CD4-positive, alpha-beta T cell treated with Interleukin-2 at 100 ng/mL for 4 hours (primary cell): ENCODE measurements at regions not wholly inside any gene's neighbourhood (a gene's known extent, or its start where the extent isn't known, plus 50 kb on each side); places are given as distances from the start of the nearest gene placed in this dataset.
"Not testable (repeated sequence)": the region's sequence is repeated elsewhere in the genome, so short reads cannot be mapped to it uniquely, and the experiment has no call there.

Source experiments
- DNase-seq: peaks from one replicate; pipeline ENCODE4 v3.0.0-alpha.2; 2020; ENCODE audit warnings: low spot score

DNA sequence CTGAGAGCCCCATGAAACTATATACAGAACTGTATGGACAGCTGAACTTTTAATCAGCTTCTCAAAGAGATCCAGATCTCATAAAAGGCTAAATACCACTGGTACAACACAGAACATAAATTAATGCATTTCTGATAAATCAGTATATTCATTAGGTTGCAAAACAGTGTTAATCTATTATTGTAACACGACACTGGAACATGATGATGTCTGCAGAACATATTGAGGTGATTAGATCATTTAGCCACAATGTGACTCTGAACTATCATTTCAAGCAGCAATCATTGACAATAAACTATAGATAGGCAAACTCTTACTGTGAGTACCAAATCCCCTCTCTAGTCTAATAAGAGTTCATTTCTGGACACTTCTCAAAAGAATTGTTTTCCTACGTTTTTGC is 50.3 kb downstream of the GASK1B start:
- DNase-seq: no peak

- DNase-seq: no peak
Observed at GRCh38 chr4:158121161-158121579, 51.7 kb downstream of the GASK1B start.

- not testable (repeated sequence) for DNase-seq
Observed at GRCh38 chr4:158120645-158121151, 52.1 kb downstream of the GASK1B start.

GRCh38 chr4:158112611-158113010 is 60.2 kb downstream of the GASK1B start:
- DNase-seq: no peak

- DNase-seq: no peak
Observed at GRCh38 chr4:158111241-158111640, 61.6 kb downstream of the GASK1B start.

GRCh38 chr4:158102904-158103303 is 69.9 kb downstream of the GASK1B start:
- no peak for DNase-seq

DNA sequence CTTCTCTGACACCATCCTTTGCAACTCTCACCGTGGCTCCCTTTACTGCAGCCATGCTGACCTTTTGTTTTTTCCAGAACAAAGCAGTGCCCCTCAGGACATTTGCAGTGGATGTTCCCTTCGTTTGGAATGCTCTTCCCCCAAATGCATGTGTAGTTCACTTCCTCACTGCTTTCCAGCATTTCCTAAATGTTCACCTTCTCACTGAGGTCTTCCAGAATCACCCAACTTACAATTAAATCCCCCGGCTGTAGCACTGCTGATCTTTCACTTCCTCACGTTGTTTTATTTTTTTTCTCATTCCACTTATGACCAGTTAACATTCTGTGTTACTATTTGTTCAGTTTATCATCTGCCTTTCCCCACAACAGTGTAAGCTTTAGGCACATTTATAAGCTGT is 73.1 kb downstream of the GASK1B start:
- no peak for DNase-seq

GRCh38 chr4:158098802-158099201 is 74.0 kb downstream of the GASK1B start:
- DNase-seq: no peak

DNA sequence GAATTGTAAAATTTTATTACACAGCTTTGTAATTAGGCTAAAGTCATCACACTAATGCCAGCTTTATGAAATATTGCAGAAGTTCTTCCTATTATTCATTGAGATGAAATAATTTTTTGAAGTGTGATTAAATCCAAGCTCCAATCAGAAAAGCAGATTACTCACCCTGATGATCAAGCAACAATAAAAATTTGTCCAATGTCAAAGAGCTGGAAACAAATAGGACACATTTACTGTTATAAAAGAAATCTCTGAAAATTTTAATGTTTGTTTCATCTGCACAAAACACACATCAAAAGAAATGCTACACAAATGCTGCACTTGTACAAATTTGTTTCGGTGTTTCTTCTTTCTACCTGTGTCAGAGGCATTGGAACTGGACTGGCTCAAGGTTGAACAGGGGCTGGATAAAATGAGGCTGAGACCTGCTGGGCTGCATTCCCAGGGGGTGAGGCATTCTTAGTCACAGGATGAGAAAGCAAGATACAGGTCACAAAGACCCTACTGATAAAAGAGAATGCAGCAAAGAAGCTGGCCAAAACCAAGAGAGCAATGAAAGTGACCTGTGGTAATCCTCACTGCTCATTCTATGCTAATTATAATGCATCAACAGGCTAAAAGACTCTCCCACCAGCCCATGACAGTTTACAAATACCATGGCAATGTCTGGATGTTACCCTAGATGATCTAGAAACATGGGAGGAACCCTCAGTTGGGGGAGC is 78.3 kb downstream of the GASK1B start:
- no peak for DNase-seq

- no peak for DNase-seq
Observed at GRCh38 chr4:158090323-158090722, 82.5 kb downstream of the GASK1B start.

GRCh38 chr4:158089897-158090296 is 82.9 kb downstream of the GASK1B start:
- DNase-seq: not testable (repeated sequence)

- no peak for DNase-seq
Observed at GRCh38 chr4:158080354-158080753, 92.5 kb downstream of the GASK1B start.

DNA sequence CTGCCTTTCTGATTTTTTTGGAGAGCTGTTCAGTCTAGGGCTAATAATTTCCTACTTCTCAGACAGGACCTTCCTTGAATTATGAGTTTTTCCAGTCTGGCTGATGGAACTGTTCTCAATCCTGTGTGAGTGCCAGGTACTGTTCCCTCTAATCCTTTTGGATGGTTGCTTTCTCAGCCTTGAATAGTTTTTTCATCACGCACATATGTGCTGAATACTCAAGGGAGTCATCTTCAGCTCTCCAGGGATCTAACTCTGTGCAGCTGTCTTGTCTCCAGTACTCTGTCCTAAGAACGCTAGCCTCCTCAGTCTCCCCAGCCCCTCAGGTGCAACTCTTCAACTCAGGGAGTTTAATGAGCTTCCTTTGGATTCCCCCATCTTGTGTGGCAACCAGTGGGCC is 93.2 kb downstream of the GASK1B start:
- no peak for DNase-seq

- DNase-seq: no peak
Observed at GRCh38 chr4:158077835-158078234, 95.0 kb downstream of the GASK1B start.

DNA sequence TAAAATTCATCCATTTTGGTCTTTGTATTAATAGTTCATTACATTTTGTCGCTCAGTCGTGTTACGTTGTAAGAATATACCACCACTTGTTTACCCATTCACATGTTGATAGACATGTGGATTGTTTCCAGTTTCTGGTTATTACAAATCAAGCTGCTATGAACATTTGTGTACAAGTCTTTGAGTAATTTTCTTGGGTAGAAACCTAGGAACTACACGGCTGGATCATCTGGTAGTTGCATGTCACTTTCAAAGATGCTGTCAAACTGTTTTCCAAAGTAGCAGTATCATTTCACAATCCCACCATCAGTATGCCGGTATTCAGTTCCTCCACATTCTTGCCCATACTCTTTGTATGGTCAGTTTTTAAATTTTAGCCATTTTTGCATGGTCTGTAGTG is 98.0 kb downstream of the GASK1B start:
- DNase-seq: no peak

- DNase-seq: no peak
Observed at GRCh38 chr4:158071931-158072330, 100.9 kb downstream of the GASK1B start.

- no peak for DNase-seq
Observed at GRCh38 chr4:158068068-158068467, 104.8 kb downstream of the GASK1B start.

GRCh38 chr4:158067646-158068045 is 105.2 kb downstream of the GASK1B start:
- no peak for DNase-seq

GRCh38 chr4:158065603-158066002 is 107.2 kb downstream of the GASK1B start:
- DNase-seq: no peak

DNA sequence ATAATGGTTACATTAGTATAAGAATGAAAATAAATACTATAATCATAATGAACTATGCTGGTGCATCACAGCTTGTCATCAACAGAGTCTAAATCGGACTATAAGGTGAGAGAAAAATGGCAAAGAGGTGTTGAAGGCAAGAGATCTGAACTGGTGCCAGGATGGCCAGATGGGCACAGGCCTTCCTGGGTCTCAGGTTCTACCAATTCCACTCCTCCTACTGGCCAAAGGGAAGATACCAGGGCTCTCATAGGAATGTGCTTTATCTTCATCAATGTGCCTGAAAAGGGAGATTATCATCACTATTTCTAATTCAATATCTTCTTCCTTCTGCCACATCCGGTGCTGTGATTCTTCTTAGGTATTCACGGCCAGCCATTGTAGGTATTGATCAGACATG is 107.6 kb downstream of the GASK1B start:
- DNase-seq: no peak

GRCh38 chr4:158056689-158057245 is 116.1 kb downstream of the GASK1B start:
- DNase-seq: no peak

DNA sequence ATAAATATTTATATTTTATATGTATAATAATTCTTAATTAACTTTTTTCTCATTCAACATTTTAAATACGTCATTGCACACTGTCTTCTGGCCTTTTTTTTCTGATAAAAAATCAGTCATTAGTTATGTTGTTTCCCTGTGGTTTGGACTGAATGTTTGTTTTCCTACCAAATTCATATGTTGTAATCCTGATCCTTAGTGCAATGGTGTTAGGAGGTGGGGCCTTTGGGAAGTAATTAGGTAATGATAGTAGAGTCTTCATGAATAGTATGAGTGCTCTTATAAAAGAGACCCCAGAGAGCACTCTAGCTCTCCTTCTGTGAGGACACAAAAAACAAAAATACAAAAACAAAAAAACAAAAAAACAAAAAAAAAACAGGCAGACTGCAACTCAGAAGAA is 117.2 kb downstream of the GASK1B start:
- no peak for DNase-seq

- DNase-seq: no peak
Observed at GRCh38 chr4:158053801-158054200, 119.0 kb downstream of the GASK1B start.

GRCh38 chr4:158053086-158053485 is 119.7 kb downstream of the GASK1B start:
- DNase-seq: no peak
